ENCODE measurements at regions not wholly inside any gene's neighbourhood (a gene's known extent, or its start where the extent isn't known, plus 50 kb on each side); places are given as distances from the start of the nearest gene placed in this dataset.

GRCh38 chr2:582792-583528 lies 94.2 kb downstream of the TMEM18 start:
- Histone ChIP-seq H3K27ac (ENCODE audit: low read depth, low read length) (no peak overlapping the region), H3K79me1 (ENCODE audit: low read depth, low read length) (no peaks in the 10 kb centered on the region), H3K4me2 (ENCODE audit: insufficient read depth in 1 of 2, low read depth in 2 of 2, low read length in 2 of 2) (no peak overlapping the region), H4K91ac (replicated peaks; ENCODE audit: insufficient read length, low read length) (no peak overlapping the region), H3K4me1 (replicated peaks in 1 of 4; ENCODE audit: control insufficient read depth in 3 of 4, insufficient read depth in 4 of 4, low read length in 3 of 4) (peaks cover 0 to 2% (median 0%) of the 10 kb centered on the region in 4 experiments; a peak in 2 of 7 replicates), H2AFZ (ENCODE audit: low read length) (no peak overlapping the region), H2AK5ac (ENCODE audit: low read depth, low read length) (no peak overlapping the region), H2BK5ac (ENCODE audit: low read depth, low read length) (no peak overlapping the region), H3K14ac (ENCODE audit: insufficient read length) (no peak overlapping the region), H4K20me1 (replicated peaks in 1 of 2; ENCODE audit: control insufficient read depth in 1 of 2, insufficient read depth in 2 of 2, low read length in 2 of 2) (no peaks in the 10 kb centered on the region), H2BK20ac (ENCODE audit: low read length) (no peak overlapping the region), H3K79me2 (ENCODE audit: control insufficient read depth in 1 of 2, insufficient read depth in 2 of 2, low read length in 2 of 2) (no peaks in the 10 kb centered on the region), H3K4me3 (ENCODE audit: extremely low read depth in 1 of 4, insufficient read depth in 2 of 4, low read depth in 3 of 4, low read length in 4 of 4) (no peak overlapping the region), H3K23ac (ENCODE audit: insufficient read length) (no peak overlapping the region), H3K4ac (replicated peaks; ENCODE audit: insufficient read length, low read depth, low read length) (no peak overlapping the region), H3K23me2 (ENCODE audit: low read depth, low read length) (no peaks in the 10 kb centered on the region), H3K18ac (ENCODE audit: extremely low read depth, low read length) (no peak overlapping the region), H2BK12ac (ENCODE audit: low read depth, low read length) (no peak overlapping the region), H3K27me3 (replicated peaks in 1 of 4; ENCODE audit: control insufficient read depth in 3 of 4, extremely low read depth in 1 of 4, insufficient read depth in 3 of 4, low read length in 3 of 4) (no peaks in the 10 kb centered on the region), H2BK120ac (replicated peaks; ENCODE audit: low read depth, low read length) (no peak overlapping the region), H3K9me3 (ENCODE audit: insufficient read depth in 2 of 2, low read depth in 1 of 2, low read length in 1 of 2) (no peaks in the 10 kb centered on the region), H3K36me3 (ENCODE audit: control insufficient read depth in 2 of 4, insufficient read depth in 4 of 4, low read length in 3 of 4) (no peaks in the 10 kb centered on the region), H4K8ac (ENCODE audit: extremely low read depth, insufficient read depth, low read length) (no peak overlapping the region), H3K56ac (replicated peaks; ENCODE audit: insufficient read length, low read depth, low read length) (no peak overlapping the region), H2BK15ac (ENCODE audit: low read length) (no peak overlapping the region), H4K5ac (ENCODE audit: insufficient read length, low read depth, low read length) (no peak overlapping the region), H3K9ac (replicated peaks in 1 of 4; ENCODE audit: extremely low read depth in 1 of 4, low read depth in 3 of 4, low read length in 3 of 4) (no peak overlapping the region)
- TF ChIP-seq SP1 (IDR thresholded peaks at IDR 0.05; ENCODE audit: low read depth, low read length) (no peak), MAX (IDR thresholded peaks at IDR 0.05) (no peak), MAFK (IDR thresholded peaks at IDR 0.05; ENCODE audit: low read depth, low read length) (no peak), RBBP5 (IDR thresholded peaks at IDR 0.05; ENCODE audit: borderline replicate concordance, low read depth, low read length) (no peak), KDM4A (IDR thresholded peaks at IDR 0.05; ENCODE audit: low read depth, low read length, severe bottlenecking) (no peak), JUN (IDR thresholded peaks at IDR 0.05; ENCODE audit: low read depth, low read length) (no peak), GTF2F1 (IDR thresholded peaks at IDR 0.05; ENCODE audit: borderline replicate concordance, low read depth, low read length) (no peak), NRF1 (IDR thresholded peaks at IDR 0.05; ENCODE audit: low read depth, low read length) (no peak), TCF12 (IDR thresholded peaks at IDR 0.05; ENCODE audit: low read depth, low read length) (no peak)
- TF ChIP-seq, protein P1, sequence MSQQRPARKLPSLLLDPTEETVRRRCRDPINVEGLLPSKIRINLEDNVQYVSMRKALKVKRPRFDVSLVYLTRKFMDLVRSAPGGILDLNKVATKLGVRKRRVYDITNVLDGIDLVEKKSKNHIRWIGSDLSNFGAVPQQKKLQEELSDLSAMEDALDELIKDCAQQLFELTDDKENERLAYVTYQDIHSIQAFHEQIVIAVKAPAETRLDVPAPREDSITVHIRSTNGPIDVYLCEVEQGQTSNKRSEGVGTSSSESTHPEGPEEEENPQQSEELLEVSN (IDR thresholded peaks at IDR 0.05) = no peak
- ChIA-PET POLR2A (ENCODE audit: partially characterized antibody) (no interaction called here), CTCF (ENCODE audit: partially characterized antibody) (interaction anchor here (0.7 to 1.6 kb wide), 10 partner anchors 9 to 440 kb away, joined by 3 to 6 read pairs (median 3); no protein-coding TSS in a partner anchor)
- no peak for FAIRE-seq
- 93% methylated on average over 36 of the region's 54 CpGs; no CpG with 5 or more reads in 1 of the 2 experiments for WGBS, 2 experiments (ENCODE audit: extremely low coverage in 1 of 2, insufficient coverage in 1 of 2, insufficient read length in 1 of 2, insufficient replicate concordance in 2 of 2, low coverage in 1 of 2, low lambda C conversion rate in 2 of 2, missing lambda C conversion rate in 1 of 2)
- no peak for DNase-seq (ENCODE audit: low read depth in 1 of 2, low spot score in 2 of 2)
